ENCODE measurements at regions not wholly inside any gene's neighbourhood (a gene's known extent, or its start where the extent isn't known, plus 50 kb on each side); places are given as distances from the start of the nearest gene placed in this dataset.

- no peak for DNase-seq
These were observed 485.8 kb downstream of the ARHGEF28 start for GRCh38 chr5:74111764-74112163.

- DNase-seq: no peak
These were observed 483.3 kb downstream of the ARHGEF28 start for GRCh38 chr5:74109344-74109743.

- no peak for DNase-seq
These were observed 481.9 kb downstream of the ARHGEF28 start for GRCh38 chr5:74107899-74108298.

DNA sequence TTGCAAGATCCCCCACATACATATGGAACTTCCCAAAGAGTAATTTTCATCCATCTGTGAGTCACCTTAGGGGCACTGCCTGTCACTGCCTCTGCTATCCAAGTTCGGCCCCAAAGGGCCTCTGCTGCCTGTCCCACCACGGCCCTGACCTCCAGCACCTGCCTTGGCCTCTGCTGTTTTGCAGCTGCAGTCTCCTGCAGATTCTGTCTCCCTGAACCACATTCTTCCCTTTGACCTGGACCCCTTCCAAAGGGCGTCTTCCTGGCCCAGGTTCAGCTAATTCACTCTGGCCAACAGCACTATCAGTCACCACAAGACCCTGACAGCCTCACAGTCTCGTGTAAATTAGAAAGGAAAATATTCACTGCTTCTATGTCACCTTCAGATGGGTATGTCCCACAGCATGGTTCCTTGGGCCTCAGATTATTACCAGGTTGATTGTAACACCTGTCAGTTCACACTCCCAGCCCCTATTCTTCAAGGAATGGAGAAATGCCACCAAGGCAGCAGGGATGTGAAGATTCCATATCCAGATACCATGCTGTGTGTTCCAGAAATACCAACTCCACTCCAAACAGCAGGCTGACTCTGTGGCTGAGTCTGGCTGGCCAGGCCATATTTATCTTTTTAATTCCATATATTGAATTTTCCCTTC lies 479.3 kb downstream of the ARHGEF28 start:
- DNase-seq: no peak

DNA sequence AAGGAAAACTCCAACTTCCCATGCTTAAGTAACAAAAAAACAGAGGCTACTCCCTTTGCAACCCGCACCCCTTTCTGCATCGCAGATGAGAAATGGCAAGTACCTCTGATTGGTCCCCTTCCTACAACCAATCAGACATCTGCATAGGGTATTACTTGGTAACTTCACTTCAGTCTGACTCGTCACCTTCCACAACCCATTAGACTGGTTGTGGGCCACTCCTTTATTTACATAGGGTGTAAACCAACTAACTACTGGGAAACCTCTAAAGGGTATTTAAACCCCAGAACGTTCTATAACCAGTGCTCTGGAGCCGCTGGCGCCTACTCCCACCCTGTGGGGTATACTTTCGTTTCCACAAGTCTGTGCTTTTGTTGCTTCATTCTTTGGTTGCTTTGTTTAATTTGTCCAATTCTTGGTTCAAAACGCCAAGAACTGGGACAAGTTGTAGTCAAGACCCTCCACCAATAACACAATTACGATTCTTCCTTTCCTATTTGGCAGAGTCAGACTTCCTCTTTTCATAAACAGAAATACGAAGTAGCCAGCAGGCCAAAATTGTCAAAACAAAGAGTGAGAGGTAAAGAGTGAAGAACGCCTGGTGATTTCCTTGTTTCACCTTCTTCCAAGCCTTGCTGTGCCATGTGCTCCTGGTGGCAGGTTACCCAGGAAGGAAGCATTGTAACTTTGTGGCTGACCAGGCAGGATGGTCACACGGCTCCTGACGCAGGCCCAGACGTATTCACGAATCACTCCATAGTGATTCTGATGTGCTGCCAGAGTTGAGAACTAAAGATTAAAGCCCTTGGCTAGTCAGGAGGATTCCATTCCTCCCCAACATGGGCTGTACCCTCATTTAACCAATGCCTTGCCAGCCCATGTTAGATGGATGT lies 477.4 kb downstream of the ARHGEF28 start:
- DNase-seq: no peak

DNA sequence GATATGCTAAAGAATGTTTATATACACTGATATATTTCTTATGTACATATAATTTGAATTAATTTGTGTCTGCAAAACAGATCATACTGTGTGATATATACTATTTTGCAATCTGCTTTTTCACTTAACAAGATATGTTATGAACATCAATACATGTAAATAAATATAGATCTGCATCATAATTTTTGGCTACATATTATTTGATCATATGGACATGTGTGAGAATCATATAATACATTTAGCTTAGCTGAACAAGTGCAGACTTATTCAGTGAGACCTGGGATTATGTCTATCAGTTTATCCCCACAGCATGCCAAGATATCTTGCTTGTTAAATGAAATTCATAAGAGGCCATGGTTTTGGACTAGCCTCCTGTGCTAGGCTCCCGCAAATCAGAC lies 474.3 kb downstream of the ARHGEF28 start:
- DNase-seq: no peak

GRCh38 chr5:74099538-74100267 lies 473.7 kb downstream of the ARHGEF28 start:
- DNase-seq: no peak

DNA sequence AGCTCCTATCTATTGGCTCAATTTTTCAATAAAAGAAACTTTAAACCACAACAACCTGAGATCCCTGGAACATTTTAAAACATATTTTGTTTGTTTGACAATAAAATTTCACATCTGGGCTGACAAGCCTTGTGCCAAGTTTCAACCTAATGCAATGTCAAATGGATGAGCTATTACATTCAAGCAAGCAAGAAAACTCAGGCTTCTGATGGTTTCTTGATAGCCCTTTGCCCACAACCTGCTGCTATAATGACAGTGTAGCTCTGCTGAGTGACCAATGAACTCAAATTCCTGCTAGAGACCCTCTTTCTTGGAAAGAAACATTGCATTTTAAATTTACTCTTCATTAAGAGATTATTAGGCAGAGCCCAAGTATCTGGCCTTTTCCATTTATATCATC lies 472.9 kb downstream of the ARHGEF28 start:
- no peak for DNase-seq

DNA sequence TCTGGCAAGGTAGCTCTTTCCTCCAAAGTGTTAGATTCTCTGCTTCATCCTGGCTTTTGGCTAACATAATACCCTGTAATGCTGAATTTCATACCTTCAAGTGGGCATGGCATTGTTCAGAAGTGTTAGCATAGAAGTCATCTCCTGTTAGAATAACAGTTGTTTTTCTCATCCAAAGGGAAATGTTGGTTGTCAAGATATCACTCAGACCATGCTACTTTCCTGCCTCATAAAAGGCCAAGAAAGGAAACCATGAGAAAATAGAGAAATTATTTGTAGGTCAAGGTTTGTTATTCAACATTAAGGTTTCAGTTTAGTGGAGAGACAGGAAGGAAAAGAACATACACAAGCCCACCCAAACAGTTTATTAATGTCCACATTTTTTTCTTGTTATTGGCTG lies 472.5 kb downstream of the ARHGEF28 start:
- no peak for DNase-seq

DNA sequence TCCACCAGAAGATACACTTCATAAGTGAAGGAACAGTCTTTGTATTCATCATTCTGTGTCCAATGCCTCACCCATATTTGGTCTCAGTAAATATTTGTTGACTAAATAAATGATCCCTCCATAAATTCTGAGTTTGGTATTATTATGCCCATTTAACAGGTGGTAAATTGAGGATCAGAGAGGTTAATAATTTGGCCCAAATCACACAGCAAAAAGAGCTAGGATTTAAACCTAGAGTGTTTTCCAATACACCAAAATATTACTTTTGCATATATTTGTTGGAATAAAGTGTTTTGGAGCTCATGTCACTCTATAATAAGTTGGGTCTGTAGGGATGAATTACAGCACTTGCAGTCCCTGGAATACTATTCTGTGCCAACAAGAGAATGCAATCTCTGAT lies 470.3 kb downstream of the ARHGEF28 start:
- DNase-seq: no peak

DNA sequence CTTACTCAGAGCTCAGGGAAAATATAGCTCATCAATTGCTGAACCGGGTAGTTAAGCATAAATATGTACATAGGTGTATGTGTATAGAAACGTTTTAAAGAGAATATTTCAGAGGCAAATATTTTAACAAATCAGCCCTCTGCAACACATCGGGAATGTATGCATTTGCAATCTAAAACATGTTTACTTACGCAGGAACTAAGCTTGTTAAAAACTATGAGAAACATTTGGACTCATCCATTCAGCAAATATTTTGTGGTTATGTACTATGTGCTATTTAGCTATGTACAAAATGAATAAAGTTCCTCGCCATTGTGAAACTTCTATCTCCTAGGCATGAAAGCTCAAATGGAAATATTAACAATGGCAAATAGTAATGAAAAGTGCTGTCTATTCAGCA lies 469.9 kb downstream of the ARHGEF28 start:
- DNase-seq: no peak

- DNase-seq: no peak
These were observed 468.7 kb downstream of the ARHGEF28 start for GRCh38 chr5:74094782-74095108.

DNA sequence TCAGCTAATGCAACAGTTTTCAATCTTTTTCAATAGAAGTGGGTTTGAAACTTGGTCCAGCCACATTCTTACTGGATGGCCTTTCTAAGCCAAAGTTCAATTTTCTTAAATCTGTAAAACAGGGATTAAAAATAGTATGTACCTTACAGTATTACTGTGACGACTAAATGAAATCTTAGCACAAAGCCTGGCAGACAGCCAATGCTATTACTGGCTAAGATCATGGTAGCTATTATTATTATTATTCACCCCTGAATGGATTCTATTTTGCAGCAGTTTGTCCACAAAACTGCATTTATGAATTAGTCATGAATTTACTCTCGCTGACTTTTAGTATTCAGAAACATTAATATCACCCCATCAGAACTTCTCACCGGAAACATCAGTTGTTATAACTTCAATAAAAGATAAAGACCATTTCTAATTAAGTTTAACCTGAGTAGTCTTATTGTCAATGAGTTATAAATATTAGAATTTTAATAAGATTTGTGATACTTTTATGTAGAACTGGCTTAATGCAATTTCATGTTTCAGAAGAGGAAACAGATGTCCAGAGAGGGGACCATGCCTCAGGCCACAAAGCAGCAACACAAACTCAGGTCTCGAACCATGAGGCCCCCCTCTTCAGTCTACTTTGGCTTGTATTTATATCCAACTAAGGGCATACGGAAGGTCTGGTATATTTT lies 468.2 kb downstream of the ARHGEF28 start:
- no peak for DNase-seq

GRCh38 chr5:74093561-74093960 lies 467.6 kb downstream of the ARHGEF28 start:
- DNase-seq: no peak

GRCh38 chr5:74092766-74093165 lies 466.8 kb downstream of the ARHGEF28 start:
- no peak for DNase-seq

GRCh38 chr5:74085782-74086181 lies 459.8 kb downstream of the ARHGEF28 start:
- no peak for DNase-seq

DNA sequence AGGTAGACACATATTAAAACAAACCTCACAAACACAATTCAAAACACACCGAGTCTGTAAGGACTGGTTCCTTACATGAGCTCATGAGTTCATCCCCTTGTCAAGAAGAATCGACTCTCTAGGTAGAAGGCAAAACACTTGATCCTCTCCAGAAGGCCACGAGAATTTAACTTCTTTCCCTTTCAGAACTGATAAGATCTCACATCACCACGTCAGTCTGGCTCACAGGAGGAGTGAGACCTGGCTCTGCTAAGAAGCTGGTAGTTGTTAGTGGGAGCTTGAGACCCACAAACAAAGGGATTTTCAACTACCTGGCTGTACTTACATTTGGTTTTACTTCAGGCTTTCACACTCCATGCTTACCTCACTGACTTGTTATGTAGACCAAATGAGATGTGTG lies 459.2 kb downstream of the ARHGEF28 start:
- DNase-seq: no peak

- DNase-seq: no peak
These were observed 457.2 kb downstream of the ARHGEF28 start for GRCh38 chr5:74083096-74083791.

DNA sequence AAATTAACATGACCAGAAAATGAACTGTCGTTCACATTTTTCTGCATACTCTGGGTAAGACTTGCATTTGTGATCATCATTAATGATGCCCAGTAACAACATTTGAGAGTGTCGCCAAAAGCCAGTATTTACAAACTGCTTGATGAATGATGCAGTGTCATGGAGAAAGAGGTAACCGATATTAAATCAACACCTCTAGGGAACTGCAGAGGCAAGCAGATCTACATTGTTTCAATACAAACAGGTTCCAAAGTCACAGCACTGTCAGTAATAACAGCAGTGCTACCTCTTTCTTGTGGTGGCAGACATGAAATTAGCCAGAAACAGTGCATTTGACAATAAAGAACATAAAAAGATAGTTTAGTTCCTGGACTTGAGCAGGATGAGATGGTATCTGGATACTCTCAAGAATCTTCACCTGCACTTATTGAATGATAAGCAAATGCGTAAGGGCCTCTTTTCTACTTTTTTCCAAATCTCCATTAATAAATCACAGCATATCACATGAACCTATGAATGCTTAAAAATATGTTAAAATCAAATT lies 456.6 kb downstream of the ARHGEF28 start:
- DNase-seq: no peak

- no peak for DNase-seq
These were observed 455.1 kb downstream of the ARHGEF28 start for GRCh38 chr5:74081126-74081525.

GRCh38 chr5:74079971-74080556 lies 454.1 kb downstream of the ARHGEF28 start:
- DNase-seq: no peak
